GM23248 (cell line): ENCODE measurements at regions not wholly inside any gene's neighbourhood (a gene's known extent, or its start where the extent isn't known, plus 50 kb on each side); places are given as distances from the start of the nearest gene placed in this dataset.

Source experiments
- DNase-seq: peaks from one replicate; pipeline ENCODE4 v3.0.0-alpha.2; 2015
- H2AFZ ChIP-seq: fragments of 200-600 bp; sonication (generic); 2 replicates; pipeline ENCODE4 v1.6.1; 2016; ENCODE audit warnings: antibody characterized with exemption
- H3F3A ChIP-seq: fragments of 200-600 bp; sonication (generic); 2 replicates; pipeline ENCODE4 v1.6.1; 2016; ENCODE audit warnings: mild to moderate bottlenecking, antibody characterized with exemption, mixed run types; ENCODE audit not compliant: insufficient read depth
- H3K27ac ChIP-seq: fragments of 200-600 bp; sonication (generic); 2 replicates; pipeline ENCODE4 v1.5.1; 2016; ENCODE audit warnings: mild to moderate bottlenecking
- H3K27me3 ChIP-seq: fragments of 200-600 bp; sonication (generic); replicated peaks from 2 replicates; pipeline ENCODE4 v1.6.1; 2016; ENCODE audit warnings: mild to moderate bottlenecking; ENCODE audit not compliant: insufficient read depth
- H3K36me3 ChIP-seq: fragments of 200-600 bp; sonication (generic); 2 replicates; pipeline ENCODE4 v1.6.1; 2016; ENCODE audit warnings: low read depth, mild to moderate bottlenecking
- H3K4me1 ChIP-seq: fragments of 200-600 bp; sonication (generic); 2 replicates; pipeline ENCODE4 v1.6.1; 2016; ENCODE audit warnings: mild to moderate bottlenecking; ENCODE audit not compliant: insufficient read depth
- H3K4me2 ChIP-seq: fragments of 200-600 bp; sonication (generic); one replicate; pipeline ENCODE4 v1.6.1; 2016; ENCODE audit warnings: mild to moderate bottlenecking; ENCODE audit not compliant: unreplicated experiment
- H3K4me3 ChIP-seq: fragments of 200-600 bp; sonication (generic); 2 replicates; pipeline ENCODE4 v1.5.1; 2016; ENCODE audit warnings: mild to moderate bottlenecking
- H3K79me2 ChIP-seq: fragments of 200-600 bp; sonication (generic); 2 replicates; pipeline ENCODE4 v1.6.1; 2016; ENCODE audit warnings: mild to moderate bottlenecking; ENCODE audit not compliant: insufficient read depth
- H3K9ac ChIP-seq: fragments of 200-600 bp; sonication (generic); 2 replicates; pipeline ENCODE4 v1.6.1; 2016; ENCODE audit warnings: mild to moderate bottlenecking
- H3K9me2 ChIP-seq: fragments of 200-600 bp; sonication (generic); 2 replicates; pipeline ENCODE4 v1.6.1; 2016; ENCODE audit warnings: mixed run types, mild to moderate bottlenecking, moderate library complexity; ENCODE audit not compliant: insufficient read depth
- H3K9me3 ChIP-seq: fragments of 200-600 bp; sonication (generic); one replicate; pipeline ENCODE4 v1.6.1; 2017; ENCODE audit warnings: low read depth
- H4K20me1 ChIP-seq: fragments of 200-600 bp; sonication (generic); 2 replicates; pipeline ENCODE4 v1.6.0; 2016; ENCODE audit not compliant: insufficient read depth
- EZH2 ChIP-seq: fragments of 200-600 bp; sonication (generic); IDR thresholded peaks from 2 replicates; pipeline ENCODE4 v1.6.1; 2018; ENCODE audit warnings: antibody characterized with exemption, mild to moderate bottlenecking; ENCODE audit not compliant: insufficient read depth, poor library complexity, severe bottlenecking
- EZH2phosphoT487 ChIP-seq: fragments of 200-600 bp; sonication (generic); IDR thresholded peaks from 2 replicates; pipeline ENCODE4 v1.6.1; 2018; ENCODE audit warnings: antibody characterized with exemption, moderate library complexity, mild to moderate bottlenecking, low read depth; ENCODE audit not compliant: insufficient read depth
- WGBS, 2 experiments: methylation state at CpG; one replicate each; pipeline ENCODE4 v1.1.6; 2015 to 2017; ENCODE audit warnings: low lambda C conversion rate in 2 of 2, low coverage in 1 of 2; ENCODE audit errors: missing lambda C conversion rate in 2 of 2; 5-methylcytosine and 5-hydroxymethylcytosine counted together
- in situ Hi-C: fragments of 300-500 bp; cut with MboI; formaldehyde crosslinking; loops from 2 replicates; pipeline ENCODE4 v1.15.0; 2020

- Histone ChIP-seq H3K4me3 (no peak overlapping the region), H3K4me1 (peaks cover 22% of the 10 kb centered on the region), H3K9me2 (no peaks in the 10 kb centered on the region), H3F3A (peaks cover 28% of the 10 kb centered on the region), H3K4me2 (no peak overlapping the region), H3K9ac (no peak overlapping the region), H3K79me2 (no peaks in the 10 kb centered on the region), H2AFZ (no peak overlapping the region), H3K36me3 (no peaks in the 10 kb centered on the region), H3K27me3 (no peaks in the 10 kb centered on the region), H3K9me3 (no peaks in the 10 kb centered on the region), H3K27ac (no peak overlapping the region), H4K20me1 (no peaks in the 10 kb centered on the region)
- WGBS, 2 experiments, result 75 to 82% methylated on average over 3 of the region's 3 CpGs
- DNase-seq, result no peak
- TF ChIP-seq EZH2phosphoT487, result no peak
- no peak for TF ChIP-seq EZH2
- in situ Hi-C loops, result no loop called here
Observed at GRCh38 chr12:68453278-68453677, 121.1 kb upstream of the MDM1 start.

- no peaks in the 10 kb centered on the region for H4K20me1 ChIP-seq
- H3K79me2 ChIP-seq, result no peaks in the 10 kb centered on the region
- no peaks in the 10 kb centered on the region for H3K9me2 ChIP-seq
- no peak overlapping the region for H3K4me3 ChIP-seq
- in situ Hi-C loops, result no loop called here
- no peaks in the 10 kb centered on the region for H3K36me3 ChIP-seq
- DNase-seq, result no peak
- H3K4me1 ChIP-seq, result peaks cover 22% of the 10 kb centered on the region
- no peak overlapping the region for H3K27ac ChIP-seq
- TF ChIP-seq EZH2phosphoT487, result no peak
- TF ChIP-seq EZH2, result no peak
- H3K4me2 ChIP-seq, result no peak overlapping the region
- 82 to 83% methylated on average over 5 of the region's 5 CpGs for WGBS, 2 experiments
- H3F3A ChIP-seq, result peaks cover 28% of the 10 kb centered on the region
- H3K9ac ChIP-seq, result no peak overlapping the region
- no peak overlapping the region for H2AFZ ChIP-seq
- no peaks in the 10 kb centered on the region for H3K27me3 ChIP-seq
- no peaks in the 10 kb centered on the region for H3K9me3 ChIP-seq
Observed at GRCh38 chr12:68453876-68454275, 121.7 kb upstream of the MDM1 start.

- in situ Hi-C loops, result no loop called here
- no peak for TF ChIP-seq EZH2
- no peak for TF ChIP-seq EZH2phosphoT487
- Histone ChIP-seq H3K27me3 (no peaks in the 10 kb centered on the region), H3K9ac (no peak overlapping the region), H3K36me3 (no peaks in the 10 kb centered on the region), H4K20me1 (no peaks in the 10 kb centered on the region), H3K9me3 (no peaks in the 10 kb centered on the region), H2AFZ (no peak overlapping the region), H3K79me2 (no peaks in the 10 kb centered on the region), H3K4me3 (no peak overlapping the region), H3K4me1 (peaks cover 22% of the 10 kb centered on the region), H3F3A (peaks cover 28% of the 10 kb centered on the region), H3K9me2 (no peaks in the 10 kb centered on the region), H3K4me2 (no peak overlapping the region), H3K27ac (no peak overlapping the region)
- 83 to 84% methylated on average over 3 of the region's 3 CpGs for WGBS, 2 experiments
- no peak for DNase-seq
Observed at GRCh38 chr12:68454892-68455291, 122.7 kb upstream of the MDM1 start.

GRCh38 chr12:68455691-68456345 is 123.7 kb upstream of the MDM1 start:
- no peak overlapping the region for H3K9ac ChIP-seq
- H3K4me3 ChIP-seq, result no peak overlapping the region
- H3K27ac ChIP-seq, result no peak overlapping the region
- no peaks in the 10 kb centered on the region for H3K36me3 ChIP-seq
- in situ Hi-C loops, result no loop called here
- H3K4me2 ChIP-seq, result no peak overlapping the region
- no peaks in the 10 kb centered on the region for H3K9me3 ChIP-seq
- H3K79me2 ChIP-seq, result no peaks in the 10 kb centered on the region
- peaks cover 18% of the 10 kb centered on the region for H3K4me1 ChIP-seq
- no peaks in the 10 kb centered on the region for H4K20me1 ChIP-seq
- no peaks in the 10 kb centered on the region for H3K27me3 ChIP-seq
- 86 to 88% methylated on average over 2 of the region's 2 CpGs for WGBS, 2 experiments
- DNase-seq, result no peak
- H3F3A ChIP-seq, result peaks cover 23% of the 10 kb centered on the region
- H3K9me2 ChIP-seq, result no peaks in the 10 kb centered on the region
- TF ChIP-seq EZH2phosphoT487, result no peak
- no peak for TF ChIP-seq EZH2
- no peak overlapping the region for H2AFZ ChIP-seq

GRCh38 chr12:68458866-68459265 is 126.7 kb upstream of the MDM1 start:
- in situ Hi-C loops, result no loop called here
- no peak overlapping the region for H3K9ac ChIP-seq
- no peak overlapping the region for H3K4me2 ChIP-seq
- no peaks in the 10 kb centered on the region for H3K79me2 ChIP-seq
- no peak for DNase-seq
- no peaks in the 10 kb centered on the region for H3K9me3 ChIP-seq
- no peaks in the 10 kb centered on the region for H3K27me3 ChIP-seq
- H2AFZ ChIP-seq, result no peak overlapping the region
- no peaks in the 10 kb centered on the region for H3F3A ChIP-seq
- H4K20me1 ChIP-seq, result no peaks in the 10 kb centered on the region
- WGBS, 2 experiments, result 95 to 99% methylated on average over 2 of the region's 2 CpGs
- no peaks in the 10 kb centered on the region for H3K9me2 ChIP-seq
- no peaks in the 10 kb centered on the region for H3K4me1 ChIP-seq
- H3K36me3 ChIP-seq, result no peaks in the 10 kb centered on the region
- H3K27ac ChIP-seq, result no peak overlapping the region
- no peak for TF ChIP-seq EZH2
- no peak for TF ChIP-seq EZH2phosphoT487
- H3K4me3 ChIP-seq, result no peak overlapping the region
